HCEC 1CT (cell line): ENCODE measurements at regions not wholly inside any gene's neighbourhood (a gene's known extent, or its start where the extent isn't known, plus 50 kb on each side); places are given as distances from the start of the nearest gene placed in this dataset.

Source experiments
- DNase-seq: peaks from one replicate; pipeline ENCODE4 v3.0.0-alpha.2; 2017

- DNase-seq: peak; percentile 16
These were observed 79.8 kb upstream of the IGF1R start for GRCh38 chr15:98568382-98569017.

GRCh38 chr15:98570119-98570518, 78.2 kb upstream of the IGF1R start:
- DNase-seq: no peak

- DNase-seq: no peak
These were observed 67.8 kb upstream of the IGF1R start for GRCh38 chr15:98580572-98580971.

- no peak for DNase-seq
These were observed 66.6 kb upstream of the IGF1R start for GRCh38 chr15:98581715-98582114.

- DNase-seq: no peak
These were observed 65.3 kb upstream of the IGF1R start for GRCh38 chr15:98582900-98583554.

- no peak for DNase-seq
These were observed 64.4 kb upstream of the IGF1R start for GRCh38 chr15:98583771-98584430.

- DNase-seq: no peak
These were observed 62.3 kb upstream of the IGF1R start for GRCh38 chr15:98586066-98586465.

GRCh38 chr15:98592136-98592535, 56.2 kb upstream of the IGF1R start:
- no peak for DNase-seq

- DNase-seq: no peak
These were observed 52.2 kb upstream of the IGF1R start for GRCh38 chr15:98596131-98596530.

- no peak for DNase-seq
These were observed 51.4 kb upstream of the IGF1R start for GRCh38 chr15:98596885-98597392.

- DNase-seq: no peak
These were observed 50.7 kb upstream of the IGF1R start for GRCh38 chr15:98597666-98598065.
